Liver (tissue), 8 donors: ENCODE measurements at regions not wholly inside any gene's neighbourhood (a gene's known extent, or its start where the extent isn't known, plus 50 kb on each side); places are given as distances from the start of the nearest gene placed in this dataset.

Source experiments
- DNase-seq: peaks from one replicate; pipeline ENCODE4 v3.0.0-alpha.2; 2017; ENCODE audit warnings: low spot score
- H3K27ac ChIP-seq, 2 donors: one replicate each; pipeline ENCODE4 v1.7.0; 2013; ENCODE audit warnings: inconsistent platforms in 2 of 2, low read length in 2 of 2, control low read depth in 1 of 2, low read depth in 1 of 2, mild to moderate bottlenecking in 1 of 2
- H3K27me3 ChIP-seq, 4 donors: one replicate each; pipeline versions ENCODE4 v1.6.1 to v1.7.0; 2013; ENCODE audit warnings: low read length in 3 of 4, inconsistent platforms in 1 of 4, mild to moderate bottlenecking in 1 of 4, moderate library complexity in 1 of 4; ENCODE audit not compliant: control insufficient read depth in 4 of 4, insufficient read depth in 4 of 4
- H3K36me3 ChIP-seq, 4 donors: one replicate each; pipeline versions ENCODE4 v1.6.1 to v1.7.0; 2013; ENCODE audit warnings: low read length in 3 of 4, mild to moderate bottlenecking in 3 of 4, low read depth in 1 of 4, moderate library complexity in 1 of 4; ENCODE audit not compliant: control insufficient read depth in 4 of 4, insufficient read depth in 3 of 4
- H3K4me1 ChIP-seq, 4 donors: one replicate each; pipeline versions ENCODE4 v1.6.1 to v1.7.0; 2013; ENCODE audit warnings: low read length in 3 of 4, mild to moderate bottlenecking in 3 of 4, moderate library complexity in 1 of 4; ENCODE audit not compliant: control insufficient read depth in 4 of 4, insufficient read depth in 4 of 4
- H3K4me3 ChIP-seq, 3 donors: one replicate each; pipeline versions ENCODE4 v1.6.1 to v1.7.0; 2013; ENCODE audit warnings: low read length in 3 of 3, control low read depth in 1 of 3, low read depth in 1 of 3, mild to moderate bottlenecking in 1 of 3
- H3K9ac ChIP-seq, 2 donors: one replicate each; pipeline ENCODE4 v1.7.0; 2013; ENCODE audit warnings: low read length in 2 of 2, mild to moderate bottlenecking in 2 of 2, moderate library complexity in 2 of 2, control low read depth in 1 of 2, low read depth in 1 of 2
- H3K9me3 ChIP-seq, 4 donors: one replicate each; pipeline versions ENCODE4 v1.6.1 to v1.7.0; 2013; ENCODE audit warnings: low read length in 3 of 4; ENCODE audit not compliant: control insufficient read depth in 4 of 4
- CTCF ChIP-seq: fragments of 150-350 bp; IDR thresholded peaks from 2 replicates; pipeline ENCODE4 v1.5.1; 2017; ENCODE audit warnings: improper control_type of control experiment, low read depth, low read length; ENCODE audit not compliant: missing input control
- EGR1 ChIP-seq, 2 donors: IDR thresholded peaks; 2 replicates each; pipeline ENCODE4 v1.6.1; 2016 to 2018; ENCODE audit warnings: antibody characterized with exemption in 2 of 2, low read depth in 2 of 2
- FOXA1 ChIP-seq: IDR thresholded peaks from 2 replicates; pipeline ENCODE4 v1.6.1; 2016; ENCODE audit warnings: antibody characterized with exemption
- FOXA2 ChIP-seq: IDR thresholded peaks from 2 replicates; pipeline ENCODE4 v1.6.1; 2016; ENCODE audit warnings: antibody characterized with exemption
- GABPA ChIP-seq, 2 donors: IDR thresholded peaks in 1 of 2; conservative IDR thresholded peaks in 1 of 2; 2 replicates each; pipeline ENCODE4 v1.6.1; 2016; ENCODE audit warnings: antibody characterized with exemption in 2 of 2, mild to moderate bottlenecking in 1 of 2, moderate library complexity in 1 of 2
- HNF4A ChIP-seq, 2 donors: conservative IDR thresholded peaks; 2 replicates each; pipeline ENCODE4 v1.6.1; 2016; ENCODE audit warnings: antibody characterized with exemption in 2 of 2, mild to moderate bottlenecking in 2 of 2
- HNF4G ChIP-seq: IDR thresholded peaks from 2 replicates; pipeline ENCODE4 v1.6.1; 2016; ENCODE audit warnings: antibody characterized with exemption
- JUND ChIP-seq, 2 donors: IDR thresholded peaks; 2 replicates each; pipeline ENCODE4 v1.6.1; 2016; ENCODE audit warnings: antibody characterized with exemption in 2 of 2
- NR2F2 ChIP-seq: IDR thresholded peaks from 2 replicates; pipeline ENCODE4 v1.6.1; 2016; ENCODE audit warnings: antibody characterized with exemption
- RXRA ChIP-seq, 2 donors: IDR thresholded peaks; 2 replicates each; pipeline ENCODE4 v1.6.1; 2017 to 2018; ENCODE audit warnings: antibody characterized with exemption in 2 of 2, mild to moderate bottlenecking in 1 of 2
- TAF1 ChIP-seq: conservative IDR thresholded peaks from 2 replicates; pipeline ENCODE4 v1.6.1; 2016; ENCODE audit warnings: antibody characterized with exemption, mild to moderate bottlenecking
- YY1 ChIP-seq: IDR thresholded peaks from 2 replicates; pipeline ENCODE4 v1.6.1; 2016; ENCODE audit warnings: antibody characterized with exemption, mild to moderate bottlenecking
- WGBS: extraction: QIAGEN DNeasy Blood & Tissue Kit; methylation state at CpG from one replicate; pipeline ENCODE4 v1.1.7; 2013; 5-methylcytosine and 5-hydroxymethylcytosine counted together
- TF ChIP-seq, protein P1 (sequence below): IDR thresholded peaks from 2 replicates; pipeline ENCODE4 v1.6.1; 2016; ENCODE audit warnings: antibody characterized with exemption
- TF ChIP-seq, protein P2 (sequence below): IDR thresholded peaks from 2 replicates; pipeline ENCODE4 v1.6.1; 2016; ENCODE audit warnings: antibody characterized with exemption
- TF ChIP-seq, protein P3 (sequence below): IDR thresholded peaks from 2 replicates; pipeline ENCODE4 v1.6.1; 2016; ENCODE audit warnings: antibody characterized with exemption, mild to moderate bottlenecking
- donor health status: healthy.
- donor health status: healthy.
- donor health status: healthy.
- donor health status: healthy.
- donor health status: healthy.

- H3K36me3 ChIP-seq: no peaks in the 10 kb centered on the region
- no peak overlapping the region for H3K4me3 ChIP-seq
- no peak for DNase-seq
- TF ChIP-seq NR2F2: no peak
- no peak for TF ChIP-seq FOXA1
- TF ChIP-seq, protein P1, sequence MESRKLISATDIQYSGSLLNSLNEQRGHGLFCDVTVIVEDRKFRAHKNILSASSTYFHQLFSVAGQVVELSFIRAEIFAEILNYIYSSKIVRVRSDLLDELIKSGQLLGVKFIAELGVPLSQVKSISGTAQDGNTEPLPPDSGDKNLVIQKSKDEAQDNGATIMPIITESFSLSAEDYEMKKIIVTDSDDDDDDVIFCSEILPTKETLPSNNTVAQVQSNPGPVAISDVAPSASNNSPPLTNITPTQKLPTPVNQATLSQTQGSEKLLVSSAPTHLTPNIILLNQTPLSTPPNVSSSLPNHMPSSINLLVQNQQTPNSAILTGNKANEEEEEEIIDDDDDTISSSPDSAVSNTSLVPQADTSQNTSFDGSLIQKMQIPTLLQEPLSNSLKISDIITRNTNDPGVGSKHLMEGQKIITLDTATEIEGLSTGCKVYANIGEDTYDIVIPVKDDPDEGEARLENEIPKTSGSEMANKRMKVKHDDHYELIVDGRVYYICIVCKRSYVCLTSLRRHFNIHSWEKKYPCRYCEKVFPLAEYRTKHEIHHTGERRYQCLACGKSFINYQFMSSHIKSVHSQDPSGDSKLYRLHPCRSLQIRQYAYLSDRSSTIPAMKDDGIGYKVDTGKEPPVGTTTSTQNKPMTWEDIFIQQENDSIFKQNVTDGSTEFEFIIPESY: no peak
- no peak for TF ChIP-seq HNF4G
- no peak for TF ChIP-seq RXRA (IDR thresholded peaks at IDR 0.05)
- no peaks in the 10 kb centered on the region for H3K9me3 ChIP-seq
- no peak overlapping the region for H3K9ac ChIP-seq
- H3K27ac ChIP-seq: no peak overlapping the region
- no peaks in the 10 kb centered on the region for H3K4me1 ChIP-seq
- H3K27me3 ChIP-seq: no peaks in the 10 kb centered on the region
- 75% methylated on average over 3 of the region's 3 CpGs for WGBS
These were observed 56.8 kb upstream of the EXOC1L start for GRCh38 chr4:55762819-55763218.

DNA sequence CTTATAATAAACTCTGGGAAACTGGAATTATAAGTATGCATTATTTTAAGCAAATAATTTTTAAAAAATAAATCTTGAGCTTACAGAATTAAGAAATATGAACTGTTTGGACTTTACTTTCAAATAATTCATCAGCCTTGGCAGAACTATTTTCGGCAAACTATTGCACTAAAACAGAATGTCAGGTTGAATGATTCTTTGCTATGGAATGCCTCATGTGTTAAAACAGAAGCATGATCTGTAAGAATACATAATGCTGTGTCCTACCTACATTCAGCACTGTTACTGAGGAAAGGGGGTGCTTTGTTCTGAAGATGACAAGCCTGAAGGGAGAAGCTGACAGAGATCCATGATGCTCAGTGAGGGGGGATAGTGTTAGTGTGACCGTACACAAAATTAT lies 55.6 kb upstream of the EXOC1L start:
- Histone ChIP-seq H3K9ac (no peak overlapping the region), H3K4me3 (no peak overlapping the region), H3K4me1 (no peaks in the 10 kb centered on the region), H3K36me3 (no peaks in the 10 kb centered on the region), H3K27me3 (no peaks in the 10 kb centered on the region), H3K9me3 (no peaks in the 10 kb centered on the region), H3K27ac (no peak overlapping the region)
- TF ChIP-seq HNF4G: no peak
- TF ChIP-seq, protein P2, sequence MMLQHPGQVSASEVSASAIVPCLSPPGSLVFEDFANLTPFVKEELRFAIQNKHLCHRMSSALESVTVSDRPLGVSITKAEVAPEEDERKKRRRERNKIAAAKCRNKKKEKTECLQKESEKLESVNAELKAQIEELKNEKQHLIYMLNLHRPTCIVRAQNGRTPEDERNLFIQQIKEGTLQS: no peak
- TF ChIP-seq HNF4A (conservative IDR thresholded peaks at IDR 0.05): no peak
- no peak for DNase-seq
- 81% methylated on average over 2 of the region's 2 CpGs for WGBS

DNA sequence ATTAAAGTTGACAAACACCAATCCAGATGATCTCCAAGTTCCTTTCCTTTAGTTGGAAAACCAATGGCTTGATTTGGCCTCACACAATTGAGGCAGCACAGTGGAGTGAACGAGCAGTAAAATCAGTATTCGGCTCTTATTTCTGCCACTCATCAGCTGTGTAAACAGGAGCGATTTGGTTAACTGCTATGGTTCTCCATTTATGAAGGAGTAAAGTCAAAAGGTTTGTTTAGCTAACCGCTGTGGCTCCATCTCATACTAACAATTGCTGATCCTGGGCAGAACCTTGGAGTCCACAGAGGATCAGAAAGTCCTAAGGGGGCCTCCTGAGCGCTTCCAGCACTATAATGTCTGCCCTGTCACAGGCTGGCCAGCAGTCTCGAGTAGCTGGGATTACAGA lies 54.5 kb upstream of the EXOC1L start:
- DNase-seq: no peak
- 64% methylated on average over 6 of the region's 6 CpGs for WGBS
- no peaks in the 10 kb centered on the region for H3K36me3 ChIP-seq
- H3K9ac ChIP-seq: no peak overlapping the region
- no peak overlapping the region for H3K27ac ChIP-seq
- H3K27me3 ChIP-seq: no peaks in the 10 kb centered on the region
- no peaks in the 10 kb centered on the region for H3K9me3 ChIP-seq
- no peak overlapping the region for H3K4me3 ChIP-seq
- no peaks in the 10 kb centered on the region for H3K4me1 ChIP-seq
- TF ChIP-seq FOXA1 (no peak), YY1 (no peak), GABPA (IDR thresholded peaks at IDR 0.05 in 1 of 2, conservative IDR thresholded peaks at IDR 0.05 in 1 of 2) (no peak), EGR1 (IDR thresholded peaks at IDR 0.05; ENCODE audit: low read depth in 2 of 2) (no peak), FOXA2 (no peak), TAF1 (no peak), CTCF (no peak), JUND (IDR thresholded peaks at IDR 0.05) (no peak)
- TF ChIP-seq, protein P3, sequence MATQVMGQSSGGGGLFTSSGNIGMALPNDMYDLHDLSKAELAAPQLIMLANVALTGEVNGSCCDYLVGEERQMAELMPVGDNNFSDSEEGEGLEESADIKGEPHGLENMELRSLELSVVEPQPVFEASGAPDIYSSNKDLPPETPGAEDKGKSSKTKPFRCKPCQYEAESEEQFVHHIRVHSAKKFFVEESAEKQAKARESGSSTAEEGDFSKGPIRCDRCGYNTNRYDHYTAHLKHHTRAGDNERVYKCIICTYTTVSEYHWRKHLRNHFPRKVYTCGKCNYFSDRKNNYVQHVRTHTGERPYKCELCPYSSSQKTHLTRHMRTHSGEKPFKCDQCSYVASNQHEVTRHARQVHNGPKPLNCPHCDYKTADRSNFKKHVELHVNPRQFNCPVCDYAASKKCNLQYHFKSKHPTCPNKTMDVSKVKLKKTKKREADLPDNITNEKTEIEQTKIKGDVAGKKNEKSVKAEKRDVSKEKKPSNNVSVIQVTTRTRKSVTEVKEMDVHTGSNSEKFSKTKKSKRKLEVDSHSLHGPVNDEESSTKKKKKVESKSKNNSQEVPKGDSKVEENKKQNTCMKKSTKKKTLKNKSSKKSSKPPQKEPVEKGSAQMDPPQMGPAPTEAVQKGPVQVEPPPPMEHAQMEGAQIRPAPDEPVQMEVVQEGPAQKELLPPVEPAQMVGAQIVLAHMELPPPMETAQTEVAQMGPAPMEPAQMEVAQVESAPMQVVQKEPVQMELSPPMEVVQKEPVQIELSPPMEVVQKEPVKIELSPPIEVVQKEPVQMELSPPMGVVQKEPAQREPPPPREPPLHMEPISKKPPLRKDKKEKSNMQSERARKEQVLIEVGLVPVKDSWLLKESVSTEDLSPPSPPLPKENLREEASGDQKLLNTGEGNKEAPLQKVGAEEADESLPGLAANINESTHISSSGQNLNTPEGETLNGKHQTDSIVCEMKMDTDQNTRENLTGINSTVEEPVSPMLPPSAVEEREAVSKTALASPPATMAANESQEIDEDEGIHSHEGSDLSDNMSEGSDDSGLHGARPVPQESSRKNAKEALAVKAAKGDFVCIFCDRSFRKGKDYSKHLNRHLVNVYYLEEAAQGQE: no peak
